GM18517 (cell line): ENCODE measurements at regions not wholly inside any gene's neighbourhood (a gene's known extent, or its start where the extent isn't known, plus 50 kb on each side); places are given as distances from the start of the nearest gene placed in this dataset.

Experiments used
- ATAC-seq: cut with Tn5 transposase; IDR thresholded peaks from one replicate; pipeline ENCODE4 v1.9.1; 2021; ENCODE audit warnings: mild to moderate bottlenecking, moderate library complexity; ENCODE audit not compliant: unreplicated experiment

- no peak for ATAC-seq
These were observed 192.2 kb upstream of the FBXO11 start for GRCh38 chr2:48098539-48098938.

- no peak for ATAC-seq
These were observed 198.1 kb upstream of the FBXO11 start for GRCh38 chr2:48104418-48104817.

GRCh38 chr2:48105848-48106247 is 199.6 kb upstream of the FBXO11 start:
- no peak for ATAC-seq

- ATAC-seq, result no peak
These were observed 201.1 kb upstream of the FBXO11 start for GRCh38 chr2:48107326-48107925.

DNA sequence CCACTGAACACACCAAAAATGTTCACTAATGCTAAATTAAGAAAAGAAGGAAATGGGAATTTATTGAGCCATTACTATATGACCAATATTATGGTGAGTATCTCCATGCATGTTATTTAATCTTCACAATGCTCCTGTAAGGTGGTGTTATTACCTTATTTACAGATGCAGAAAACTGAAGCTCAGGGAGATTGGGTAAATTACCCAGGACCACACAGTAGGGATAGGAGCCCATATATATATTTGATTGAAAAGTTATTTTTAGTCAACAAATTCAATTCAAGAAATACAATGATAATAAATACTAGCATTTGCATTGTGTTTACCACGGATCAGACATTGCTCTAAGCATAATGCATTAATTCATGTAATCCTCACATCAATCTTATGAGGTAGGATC is 202.2 kb upstream of the FBXO11 start:
- ATAC-seq, result no peak

DNA sequence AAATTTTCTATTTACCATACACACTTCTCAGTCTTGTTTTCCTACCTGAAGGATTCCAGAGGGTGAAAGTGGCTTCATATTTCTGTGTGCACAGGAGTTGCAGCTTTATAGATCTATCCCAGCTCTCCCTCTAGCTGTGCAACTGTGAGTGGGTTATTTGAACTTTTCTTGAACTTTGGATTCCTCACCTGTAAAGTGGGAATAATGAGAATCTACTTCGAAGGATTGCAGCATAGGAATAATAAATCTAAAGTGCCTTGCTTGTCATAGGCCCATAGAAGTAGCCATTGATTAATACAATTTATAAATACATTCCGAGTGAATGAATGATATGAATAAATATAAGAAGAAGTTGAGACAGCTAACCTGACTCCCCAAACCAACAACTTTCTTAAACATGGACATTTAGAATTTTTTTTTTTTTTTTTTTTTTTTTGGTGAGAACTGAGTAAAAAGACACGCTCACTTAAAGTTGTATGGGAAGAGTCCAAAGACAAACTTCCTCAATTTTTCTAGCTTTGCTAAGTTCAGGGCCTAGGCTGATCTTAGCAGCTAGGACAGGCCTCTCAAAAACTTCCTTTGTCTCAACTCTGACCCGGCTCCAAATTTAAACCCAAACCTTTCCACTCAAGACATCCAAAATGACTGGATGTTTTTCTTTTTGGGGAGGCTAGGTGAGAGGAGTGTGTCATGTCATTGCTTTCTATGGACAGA is 203.3 kb upstream of the FBXO11 start:
- no peak for ATAC-seq

GRCh38 chr2:48110492-48110891 is 204.0 kb upstream of the FOXN2 start:
- no peak for ATAC-seq

DNA sequence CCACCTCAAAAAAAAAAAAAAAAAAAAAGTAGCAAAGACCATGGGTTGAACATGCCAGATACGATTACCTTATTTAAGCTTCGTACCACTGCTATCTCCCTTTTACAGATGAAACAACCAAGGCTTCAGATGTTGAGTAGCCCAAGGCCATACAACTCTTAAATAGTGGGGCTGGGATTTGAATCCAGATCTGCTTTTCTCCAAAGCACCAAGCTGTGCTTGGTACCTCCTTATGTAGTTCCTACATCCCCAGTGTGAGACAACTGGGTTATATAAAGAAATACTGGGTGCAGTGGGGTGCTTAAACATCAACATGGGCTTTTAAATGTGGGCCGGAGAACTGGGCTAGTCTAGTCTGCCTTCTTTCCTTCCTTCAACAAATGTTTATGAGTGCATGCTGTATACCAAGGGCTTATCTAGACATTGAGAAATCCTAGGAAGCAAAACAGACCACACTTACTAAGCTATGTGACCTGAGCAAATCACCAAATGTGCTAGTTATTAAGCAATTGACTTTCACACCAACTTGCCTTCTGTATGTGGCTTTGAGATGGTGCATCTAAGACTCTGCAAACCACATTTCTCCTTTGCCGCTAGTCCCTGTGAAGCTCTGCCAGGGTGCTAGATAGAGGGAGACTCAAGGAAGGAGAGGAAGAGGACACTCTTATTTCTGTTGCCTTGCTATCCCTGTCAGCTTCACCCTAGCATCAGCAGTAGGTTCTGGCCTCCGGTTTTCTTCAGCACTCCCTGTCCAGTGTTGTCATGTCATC is 201.4 kb upstream of the FOXN2 start:
- no peak for ATAC-seq

- ATAC-seq, result peak; percentile 21
These were observed 200.7 kb upstream of the FOXN2 start for GRCh38 chr2:48113767-48114166.

DNA sequence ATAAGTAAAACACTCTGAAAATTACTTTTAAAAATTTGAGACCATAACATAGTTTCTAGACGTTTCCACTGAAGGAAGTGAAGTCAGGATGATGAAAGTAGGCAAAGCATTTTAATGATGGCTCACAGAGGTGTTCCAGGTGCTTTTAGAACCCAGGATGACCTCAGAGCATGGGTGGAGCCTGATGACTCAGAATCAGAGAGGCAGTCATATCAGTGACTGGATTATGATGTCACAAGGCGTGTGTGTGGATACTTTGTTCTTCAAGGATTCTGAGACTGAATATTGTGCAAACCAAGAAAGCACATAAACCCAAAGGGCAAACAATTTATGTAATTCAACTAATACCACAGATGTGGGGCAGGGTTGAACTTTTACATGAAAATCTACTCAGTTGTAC is 200.2 kb upstream of the FOXN2 start:
- ATAC-seq, result peak; percentile 48

GRCh38 chr2:48116497-48116896 is 198.0 kb upstream of the FOXN2 start:
- ATAC-seq, result no peak

- ATAC-seq, result no peak
These were observed 195.6 kb upstream of the FOXN2 start for GRCh38 chr2:48118895-48119294.

GRCh38 chr2:48120112-48120511 is 194.4 kb upstream of the FOXN2 start:
- no peak for ATAC-seq

- ATAC-seq, result no peak
These were observed 193.7 kb upstream of the FOXN2 start for GRCh38 chr2:48120759-48121242.

GRCh38 chr2:48122166-48122565 is 192.3 kb upstream of the FOXN2 start:
- no peak for ATAC-seq

DNA sequence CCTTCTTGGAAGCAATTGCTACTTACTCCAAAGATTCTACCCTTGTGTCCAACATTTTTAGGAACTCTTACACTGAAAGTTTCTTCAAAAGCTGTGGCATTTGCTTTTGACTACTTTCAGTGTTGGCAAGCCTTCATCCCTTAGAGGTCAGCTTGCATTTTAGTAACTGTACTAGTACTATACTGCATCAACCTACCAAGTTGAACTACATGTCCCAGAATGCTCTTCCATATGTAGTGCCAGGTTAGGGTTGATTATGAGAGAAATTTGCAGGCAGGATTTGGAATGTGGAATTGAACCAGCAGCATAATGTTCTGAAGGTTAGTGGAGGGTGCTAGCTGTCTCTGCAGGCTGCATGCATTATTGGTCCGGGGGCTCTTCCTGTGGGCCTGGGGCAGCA is 189.9 kb upstream of the FOXN2 start:
- ATAC-seq, result no peak

DNA sequence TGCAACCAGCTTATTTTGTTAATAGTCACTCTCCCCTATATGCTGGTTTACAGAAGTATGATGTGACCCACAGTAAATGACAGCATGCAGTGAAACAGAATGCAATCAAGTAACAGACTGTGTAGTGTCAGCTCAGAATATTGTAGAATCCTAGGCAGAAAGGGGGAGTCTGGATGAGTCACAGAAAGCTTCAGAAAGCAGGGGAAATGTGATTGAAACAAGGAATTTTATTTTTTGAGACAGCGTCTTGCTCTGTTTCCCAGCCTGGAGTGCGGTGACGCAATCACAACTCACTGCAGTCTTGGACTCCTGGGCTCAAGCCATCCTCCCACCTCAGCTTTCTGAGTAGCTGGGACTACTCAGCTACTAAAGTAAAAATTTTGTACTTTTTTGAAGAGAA is 188.3 kb upstream of the FOXN2 start:
- ATAC-seq, result no peak

- no peak for ATAC-seq
These were observed 186.8 kb upstream of the FOXN2 start for GRCh38 chr2:48127612-48128191.

DNA sequence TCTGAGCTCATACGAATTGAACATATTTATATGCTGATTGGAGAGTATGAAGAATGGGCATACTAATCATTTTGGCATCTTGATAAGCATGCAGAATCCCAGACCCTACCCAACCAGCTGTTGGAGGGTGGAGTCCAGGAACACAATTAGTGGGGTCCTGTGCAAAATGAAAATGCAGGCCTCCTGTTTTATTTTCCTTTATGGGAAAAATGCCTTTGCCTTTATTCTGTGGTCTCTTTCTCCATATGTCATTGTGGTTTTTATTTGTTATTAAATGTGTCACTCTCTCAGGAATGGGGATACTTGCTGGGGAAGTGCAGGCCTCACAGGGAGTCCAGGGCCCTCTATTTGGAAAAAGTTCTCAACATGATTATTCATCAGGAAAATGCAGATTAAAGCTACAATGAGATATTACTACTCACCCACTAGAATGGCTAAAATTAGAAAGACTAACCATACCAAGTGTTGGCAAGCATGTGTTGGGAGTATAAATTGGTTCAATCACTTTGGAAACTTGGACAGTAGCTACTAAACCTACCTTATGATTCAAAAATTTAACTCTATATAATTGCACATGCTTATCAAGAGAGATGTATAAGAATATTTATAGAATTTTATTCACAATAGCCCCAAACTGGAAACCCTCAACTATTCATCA is 185.1 kb upstream of the FOXN2 start:
- no peak for ATAC-seq

- no peak for ATAC-seq
These were observed 182.8 kb upstream of the FOXN2 start for GRCh38 chr2:48131539-48132270.
